Stimulated activated effector memory CD8-positive, alpha-beta T cell treated with anti-CD3 and anti-CD28 coated beads, Interleukin-12 subunit alpha, Interleukin-12 subunit beta, amount 100 ng/mL, for 72 hours (primary cell): ENCODE measurements at regions not wholly inside any gene's neighbourhood (a gene's known extent, or its start where the extent isn't known, plus 50 kb on each side); places are given as distances from the start of the nearest gene placed in this dataset.

Experiments
- ATAC-seq: fragments of 150-1000 bp; cut with Tn5 transposase; 2 replicates; pipeline ENCODE4 v1.10.0; 2021
- DNase-seq, 2 donors: peaks; one replicate each; pipeline ENCODE4 v3.0.0; 2021 to 2022; ENCODE audit warnings: low spot score in 2 of 2
- H3K27ac Mint-ChIP-seq: one replicate; pipeline ENCODE4 v1.8.0; 2022; ENCODE audit warnings: mild to moderate bottlenecking, mixed read lengths
- H3K36me3 Mint-ChIP-seq: one replicate; pipeline ENCODE4 v1.8.0; 2022; ENCODE audit warnings: mild to moderate bottlenecking, mixed read lengths
- H3K4me1 Mint-ChIP-seq: one replicate; pipeline ENCODE4 v1.8.0; 2022; ENCODE audit warnings: mixed read lengths
- H3K4me3 Mint-ChIP-seq: one replicate; pipeline ENCODE4 v1.8.0; 2022; ENCODE audit warnings: mild to moderate bottlenecking, mixed read lengths
- H3K9me3 Mint-ChIP-seq: one replicate; pipeline ENCODE4 v1.8.0; 2022; ENCODE audit warnings: mixed read lengths

DNA sequence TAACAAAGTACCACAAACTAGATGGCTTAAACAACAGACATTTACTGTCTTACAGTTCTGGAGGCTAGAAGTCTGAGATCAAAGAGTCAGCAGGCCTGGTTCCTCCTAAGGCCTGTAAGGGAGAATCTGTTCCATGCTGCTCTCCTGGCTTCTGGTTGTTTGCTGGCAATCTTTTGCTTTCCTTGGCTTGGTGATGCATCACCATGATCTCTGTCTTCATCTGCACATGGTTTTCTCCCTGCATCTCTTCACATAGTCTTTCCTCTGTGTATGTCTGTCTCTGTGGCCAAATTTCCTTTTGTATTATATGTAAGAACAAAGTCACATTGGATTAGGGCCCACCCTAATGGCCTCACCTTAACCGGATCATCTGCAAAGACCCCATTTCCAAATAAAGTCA, 168.5 kb downstream of the CAPZA3 start:
- no peaks in the 10 kb centered on the region for H3K4me1 Mint-ChIP-seq
- ATAC-seq (peak; percentile 9), DNase-seq (no peak)
- H3K36me3 Mint-ChIP-seq: no peaks in the 10 kb centered on the region
- peaks cover 3% of the 10 kb centered on the region for H3K9me3 Mint-ChIP-seq
- H3K4me3 Mint-ChIP-seq: no peak overlapping the region
- no peak overlapping the region for H3K27ac Mint-ChIP-seq

DNA sequence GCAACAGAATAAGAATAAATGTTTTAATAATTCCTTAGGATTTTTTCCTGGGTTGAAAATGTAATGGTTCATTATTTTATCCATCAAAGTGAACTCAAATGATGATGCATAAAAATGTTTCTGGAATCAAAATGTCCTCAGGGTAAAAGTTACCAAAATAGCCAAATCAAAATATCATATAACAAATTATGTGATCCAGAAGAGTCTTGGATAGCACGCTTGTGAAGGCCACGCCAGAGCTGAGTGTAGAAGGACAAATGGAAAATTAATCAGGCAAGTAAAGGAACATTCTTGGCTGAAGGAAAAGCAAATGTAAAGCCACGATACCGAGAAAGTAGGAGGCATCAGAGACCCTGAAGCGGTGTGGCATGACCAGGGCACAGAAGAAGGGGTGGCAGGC, 169.2 kb downstream of the CAPZA3 start:
- H3K9me3 Mint-ChIP-seq: peaks cover 3% of the 10 kb centered on the region
- no peaks in the 10 kb centered on the region for H3K36me3 Mint-ChIP-seq
- no peaks in the 10 kb centered on the region for H3K4me1 Mint-ChIP-seq
- no peak overlapping the region for H3K27ac Mint-ChIP-seq
- DNase-seq: no peak
- no peak for ATAC-seq
- H3K4me3 Mint-ChIP-seq: no peak overlapping the region

DNA sequence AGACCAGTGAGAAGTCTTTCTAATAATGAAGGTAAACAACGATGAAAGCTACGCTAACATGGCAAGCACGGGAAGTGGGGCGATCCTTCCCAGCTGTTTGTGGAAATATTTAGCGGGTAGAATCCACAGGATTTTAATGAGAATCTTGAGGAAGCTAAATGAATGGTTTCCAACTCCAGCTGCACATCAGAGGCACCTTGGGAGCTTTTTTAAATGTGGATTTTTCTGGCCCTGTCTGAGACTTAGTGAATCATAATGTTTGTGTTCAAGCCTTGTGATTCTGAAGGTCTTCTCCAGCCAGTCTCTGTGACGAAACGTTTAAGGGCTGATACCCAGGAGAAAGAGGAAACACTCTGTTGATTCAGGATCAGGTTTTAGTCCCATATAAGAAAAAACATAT, 169.8 kb downstream of the CAPZA3 start:
- no peaks in the 10 kb centered on the region for H3K9me3 Mint-ChIP-seq
- no peaks in the 10 kb centered on the region for H3K36me3 Mint-ChIP-seq
- no peak for ATAC-seq
- H3K4me3 Mint-ChIP-seq: no peak overlapping the region
- no peak overlapping the region for H3K27ac Mint-ChIP-seq
- no peak for DNase-seq
- no peaks in the 10 kb centered on the region for H3K4me1 Mint-ChIP-seq

DNA sequence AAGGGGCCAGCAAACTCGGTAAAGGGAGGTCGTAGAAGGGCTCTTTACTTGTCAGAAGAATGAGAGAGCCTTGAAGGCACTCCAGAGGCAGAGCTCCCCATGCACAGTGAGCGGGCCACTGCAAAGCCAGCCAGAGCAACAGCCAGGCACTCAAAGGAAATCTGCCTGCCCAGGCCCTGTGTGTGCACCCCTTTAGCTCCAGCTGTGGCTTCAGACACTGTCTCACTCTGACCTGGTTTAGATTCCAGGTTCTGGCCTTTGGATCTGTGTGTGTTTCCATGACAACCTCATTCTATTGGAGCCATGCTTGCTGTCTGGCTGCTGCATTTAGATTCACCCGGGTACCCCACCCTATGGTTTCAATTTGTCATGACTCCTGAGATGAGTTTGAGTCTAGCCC, 170.3 kb downstream of the CAPZA3 start:
- DNase-seq: no peak
- Mint-ChIP-seq H3K36me3 (no peaks in the 10 kb centered on the region), H3K4me3 (no peak overlapping the region), H3K4me1 (no peaks in the 10 kb centered on the region), H3K27ac (no peak overlapping the region), H3K9me3 (no peaks in the 10 kb centered on the region)
- no peak for ATAC-seq

DNA sequence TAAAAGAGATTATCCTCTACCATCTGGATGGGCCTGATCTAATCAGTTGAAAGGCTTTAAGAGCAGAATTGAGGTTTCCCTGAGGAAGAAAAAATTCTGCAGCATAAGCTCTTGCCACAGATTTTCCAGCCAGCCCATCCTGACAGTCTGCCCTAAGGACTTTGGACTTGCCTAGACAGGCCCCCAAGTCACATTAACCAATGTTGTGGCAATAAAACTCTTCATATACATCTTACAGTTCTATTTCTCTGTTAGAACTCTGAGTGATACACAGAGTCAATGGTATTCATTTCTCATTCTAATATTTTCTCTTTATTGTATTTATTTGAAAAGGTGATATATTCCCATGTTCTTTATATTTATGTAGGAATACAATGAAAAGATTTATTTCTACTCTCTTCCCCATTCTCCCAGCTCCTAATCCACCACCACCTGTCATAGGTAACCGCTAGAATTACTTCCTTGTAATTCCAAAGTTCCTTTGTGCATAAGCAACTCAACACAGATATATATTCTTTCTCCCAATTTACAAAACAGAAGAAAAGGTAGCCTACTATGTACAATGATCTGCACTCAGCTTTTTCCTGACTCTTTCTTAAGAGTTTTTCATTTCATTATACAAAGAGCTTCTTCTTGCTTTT, 182.1 kb downstream of the CAPZA3 start:
- H3K27ac Mint-ChIP-seq: no peak overlapping the region
- no peak overlapping the region for H3K4me3 Mint-ChIP-seq
- ATAC-seq (no peak), DNase-seq (no peak)
- H3K4me1 Mint-ChIP-seq: no peaks in the 10 kb centered on the region
- no peaks in the 10 kb centered on the region for H3K9me3 Mint-ChIP-seq
- H3K36me3 Mint-ChIP-seq: no peaks in the 10 kb centered on the region

DNA sequence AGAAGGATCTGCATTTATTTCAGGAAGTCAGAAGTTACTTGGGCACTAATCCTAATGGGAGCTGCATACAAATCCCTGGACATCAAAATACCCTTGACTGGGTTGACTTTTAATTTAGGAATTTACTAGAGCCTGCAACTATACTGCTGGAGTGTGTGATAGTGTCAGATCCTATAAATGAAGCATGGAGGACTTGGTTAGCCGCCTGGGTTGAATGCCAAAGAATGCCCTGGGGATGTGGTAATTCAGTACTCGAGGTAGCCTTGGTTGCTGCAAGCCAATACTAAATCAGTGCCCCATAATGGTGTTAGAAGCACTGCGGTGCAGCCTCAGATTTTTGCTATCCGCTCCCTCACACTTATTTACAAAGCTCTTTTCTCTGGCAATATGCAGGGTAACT, 184.9 kb downstream of the CAPZA3 start:
- DNase-seq: no peak
- Mint-ChIP-seq H3K9me3 (no peaks in the 10 kb centered on the region), H3K4me1 (no peaks in the 10 kb centered on the region), H3K27ac (no peak overlapping the region), H3K36me3 (no peaks in the 10 kb centered on the region), H3K4me3 (no peak overlapping the region)
- ATAC-seq: no peak

DNA sequence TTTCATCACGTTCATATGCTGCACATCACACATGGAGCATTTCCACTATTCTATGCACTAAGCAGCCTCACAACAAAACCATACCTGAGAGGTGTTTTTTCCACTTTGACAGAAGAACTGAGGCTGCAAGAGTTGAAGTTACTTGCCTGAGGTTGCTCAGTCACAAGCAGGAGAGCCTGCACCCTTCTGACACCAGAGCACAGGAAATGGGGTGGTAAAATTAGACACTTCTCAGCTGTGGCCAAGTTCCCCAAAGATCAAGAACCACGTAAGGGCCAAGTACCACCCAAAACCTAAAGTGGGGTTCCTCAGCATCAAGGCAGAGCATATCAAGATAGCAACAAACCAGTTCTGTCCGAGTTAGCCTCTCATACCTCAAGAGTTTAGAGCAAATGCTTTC, 185.8 kb downstream of the CAPZA3 start:
- ATAC-seq: no peak

DNA sequence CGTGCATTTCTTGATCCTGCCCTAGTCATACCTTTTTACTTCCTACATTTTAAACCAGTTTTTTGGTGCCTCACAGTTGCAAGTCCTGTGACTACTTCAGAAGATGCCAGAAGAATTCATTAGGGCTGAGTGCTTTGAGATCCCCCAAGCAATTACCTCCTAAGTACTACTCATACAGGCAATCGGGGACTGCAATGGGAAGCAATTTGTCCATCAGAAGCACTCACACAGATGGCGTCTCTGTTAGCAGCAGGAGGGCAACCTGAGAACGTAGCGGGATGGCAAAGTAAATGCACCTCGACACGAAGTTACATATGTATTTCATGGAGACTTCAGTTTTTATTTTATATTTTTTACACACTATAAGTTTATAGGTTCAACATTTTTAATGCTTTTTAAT, 188.3 kb downstream of the CAPZA3 start:
- H3K36me3 Mint-ChIP-seq: no peaks in the 10 kb centered on the region
- H3K27ac Mint-ChIP-seq: no peak overlapping the region
- DNase-seq (no peak), ATAC-seq (no peak)
- no peak overlapping the region for H3K4me3 Mint-ChIP-seq
- no peaks in the 10 kb centered on the region for H3K4me1 Mint-ChIP-seq
- H3K9me3 Mint-ChIP-seq: peaks cover 5% of the 10 kb centered on the region

More for the DNA sequence above, 185.8 kb downstream of the CAPZA3 start:
- DNase-seq: no peak
- Mint-ChIP-seq H3K4me1 (no peaks in the 10 kb centered on the region), H3K27ac (no peak overlapping the region), H3K4me3 (no peak overlapping the region), H3K9me3 (no peaks in the 10 kb centered on the region), H3K36me3 (no peaks in the 10 kb centered on the region)

DNA sequence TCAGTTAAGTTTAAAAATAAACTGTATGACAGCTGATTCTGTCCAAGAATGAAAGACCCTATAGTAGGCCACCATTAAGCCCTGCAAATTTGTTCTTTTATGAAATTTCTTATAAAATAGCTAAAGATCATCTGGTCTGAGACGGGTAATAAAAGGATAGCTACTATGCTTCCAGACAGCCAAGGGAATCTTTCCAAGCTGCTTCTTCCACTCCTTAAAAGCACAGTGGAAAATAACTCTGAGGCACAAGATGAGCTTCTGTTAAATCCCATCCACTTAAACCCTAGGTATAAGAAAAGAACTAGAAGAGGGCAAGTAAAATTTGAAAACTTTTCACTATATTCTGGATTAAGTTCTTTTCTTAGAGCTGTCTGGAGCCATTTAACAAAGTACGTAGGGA, 194.3 kb downstream of the CAPZA3 start:
- no peaks in the 10 kb centered on the region for H3K4me1 Mint-ChIP-seq
- no peak overlapping the region for H3K27ac Mint-ChIP-seq
- ATAC-seq (no peak), DNase-seq (no peak)
- no peaks in the 10 kb centered on the region for H3K36me3 Mint-ChIP-seq
- H3K4me3 Mint-ChIP-seq: no peak overlapping the region
- peaks cover 5% of the 10 kb centered on the region for H3K9me3 Mint-ChIP-seq

DNA sequence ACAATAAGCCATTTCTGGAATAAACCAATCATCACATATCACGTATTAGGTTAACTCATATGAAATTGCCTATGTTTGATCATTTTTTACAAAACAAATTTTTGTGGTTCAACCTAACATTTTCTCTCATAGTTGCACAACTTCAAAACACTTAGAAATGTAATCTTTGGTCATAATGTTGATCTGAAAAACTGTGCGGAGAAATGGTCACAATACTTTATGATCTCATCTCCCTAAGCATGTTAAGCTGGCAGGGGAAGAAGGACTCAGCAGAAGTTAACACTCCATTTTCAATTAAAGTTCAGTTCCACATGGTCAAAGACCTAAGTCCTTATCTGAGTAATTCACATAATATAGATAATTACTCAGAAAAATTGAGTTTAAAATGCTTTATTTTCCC, 194.8 kb downstream of the CAPZA3 start:
- Mint-ChIP-seq H3K4me1 (no peaks in the 10 kb centered on the region), H3K9me3 (peaks cover 5% of the 10 kb centered on the region), H3K4me3 (no peak overlapping the region), H3K36me3 (no peaks in the 10 kb centered on the region), H3K27ac (no peak overlapping the region)
- DNase-seq (no peak), ATAC-seq (no peak)

DNA sequence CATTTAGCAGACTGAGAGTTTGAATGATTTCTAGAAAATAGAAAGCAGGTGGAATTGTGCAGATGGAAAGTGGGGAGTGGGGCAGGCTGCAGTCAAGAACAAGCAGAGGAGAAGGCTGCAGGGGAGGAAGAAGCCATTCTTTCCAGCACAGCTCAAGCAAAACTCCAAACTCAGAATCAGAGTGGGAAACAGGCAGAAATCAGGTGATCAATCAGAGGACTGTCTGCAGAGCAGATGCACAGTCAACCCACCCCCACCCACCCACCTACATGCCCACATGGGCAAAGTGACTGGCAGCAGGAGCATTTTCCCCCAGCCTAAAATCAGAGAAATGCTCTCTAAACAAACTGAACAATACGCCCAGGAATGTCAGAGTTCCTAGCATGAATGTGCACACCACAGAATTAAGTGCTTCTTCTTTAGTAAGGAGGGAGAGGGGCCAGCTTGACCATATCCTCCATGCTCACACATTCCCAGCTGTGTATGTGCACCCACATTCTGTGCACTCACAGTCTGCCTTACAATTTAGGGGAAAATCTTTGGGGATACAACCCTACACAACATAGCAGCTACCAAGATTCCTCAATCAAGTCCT, 194.1 kb upstream of the PLEKHA5 start:
- DNase-seq (no peak), ATAC-seq (peak; percentile 21)
- Mint-ChIP-seq H3K4me3 (no peak overlapping the region), H3K9me3 (no peaks in the 10 kb centered on the region), H3K27ac (no peak overlapping the region), H3K4me1 (no peaks in the 10 kb centered on the region), H3K36me3 (no peaks in the 10 kb centered on the region)

DNA sequence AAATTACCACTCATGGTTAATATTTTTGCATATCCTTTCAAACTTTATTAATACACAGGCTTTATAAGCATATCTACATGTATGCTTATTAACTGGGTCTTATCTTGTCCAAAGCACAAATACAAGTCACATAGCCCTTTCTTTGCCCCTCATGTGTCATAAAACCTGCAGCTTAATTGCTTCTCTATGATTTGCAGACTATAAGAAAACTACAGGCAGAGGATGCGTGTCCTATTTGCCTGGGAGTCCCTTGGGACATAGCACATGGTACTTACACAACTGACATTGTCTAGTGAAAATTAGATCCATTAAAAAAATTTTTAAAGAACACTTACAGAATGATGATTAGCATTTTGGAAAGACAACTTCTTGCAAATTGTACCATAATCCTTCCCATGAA, 190.5 kb upstream of the PLEKHA5 start:
- Mint-ChIP-seq H3K27ac (no peak overlapping the region), H3K4me3 (no peak overlapping the region), H3K4me1 (no peaks in the 10 kb centered on the region), H3K9me3 (no peaks in the 10 kb centered on the region), H3K36me3 (no peaks in the 10 kb centered on the region)
- ATAC-seq (no peak), DNase-seq (no peak)

DNA sequence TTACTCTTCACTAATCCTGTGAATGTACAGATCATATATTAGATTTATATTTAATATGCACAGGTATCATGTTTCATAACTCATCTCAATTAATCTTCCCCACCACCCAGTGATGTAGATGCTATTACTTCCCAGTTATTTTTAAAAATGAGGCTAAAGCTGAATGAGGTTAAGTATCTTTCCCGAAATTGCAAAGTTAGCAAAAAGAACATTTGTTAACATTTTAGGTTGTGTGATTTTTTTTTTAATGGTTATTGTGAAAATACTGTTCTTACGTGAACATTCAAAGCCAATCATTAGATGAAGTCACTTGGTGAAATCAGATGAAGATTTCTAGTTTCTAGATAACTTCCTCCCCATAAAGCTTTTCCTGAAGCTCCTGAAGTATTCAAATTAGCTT, 186.9 kb upstream of the PLEKHA5 start:
- no peaks in the 10 kb centered on the region for H3K36me3 Mint-ChIP-seq
- DNase-seq (no peak), ATAC-seq (no peak)
- no peak overlapping the region for H3K4me3 Mint-ChIP-seq
- no peaks in the 10 kb centered on the region for H3K4me1 Mint-ChIP-seq
- H3K9me3 Mint-ChIP-seq: no peaks in the 10 kb centered on the region
- no peak overlapping the region for H3K27ac Mint-ChIP-seq

DNA sequence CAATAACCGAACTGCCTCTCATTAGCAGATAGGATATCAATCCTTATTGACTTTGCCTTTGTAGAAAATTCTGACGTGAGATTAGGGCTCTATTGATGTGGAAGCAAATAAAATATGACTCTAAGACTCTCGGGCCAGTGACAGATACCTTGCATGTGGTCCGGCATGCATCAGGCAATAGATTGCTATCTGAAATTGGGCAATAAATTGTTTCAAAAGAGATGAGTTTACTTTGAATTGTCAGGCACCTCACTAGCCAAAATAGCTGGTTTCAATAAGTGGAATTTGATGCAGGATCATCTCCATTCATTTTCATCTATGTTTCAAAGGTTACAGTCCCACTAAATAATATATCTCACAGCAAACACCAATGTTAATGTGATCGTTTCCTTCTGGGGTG, 186.3 kb upstream of the PLEKHA5 start:
- no peak for ATAC-seq
- no peaks in the 10 kb centered on the region for H3K4me1 Mint-ChIP-seq

DNA sequence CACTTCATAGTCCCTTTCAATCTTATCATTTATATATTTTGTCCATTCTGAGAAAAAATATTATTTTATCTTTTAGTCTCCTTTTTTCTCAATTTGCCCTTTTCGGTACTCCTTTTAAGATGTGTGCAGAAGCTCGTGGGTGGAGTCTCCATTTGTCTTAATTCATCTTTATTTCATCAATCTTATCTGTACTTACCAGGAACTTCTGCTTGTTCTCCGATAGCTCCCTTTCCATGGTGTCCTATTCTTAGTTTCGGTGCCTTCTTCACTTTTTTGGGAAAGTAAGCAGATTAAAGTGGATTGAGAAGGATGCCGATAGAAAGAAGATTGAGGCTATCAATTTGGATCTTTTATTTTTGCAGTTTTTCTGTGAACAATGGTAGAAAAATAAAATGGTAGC, 183.4 kb upstream of the PLEKHA5 start:
- Mint-ChIP-seq H3K4me1 (no peaks in the 10 kb centered on the region), H3K36me3 (no peaks in the 10 kb centered on the region), H3K9me3 (no peaks in the 10 kb centered on the region), H3K4me3 (no peak overlapping the region), H3K27ac (no peak overlapping the region)
- DNase-seq (no peak), ATAC-seq (no peak)

More for the DNA sequence above, 186.3 kb upstream of the PLEKHA5 start:
- Mint-ChIP-seq H3K9me3 (no peaks in the 10 kb centered on the region), H3K36me3 (no peaks in the 10 kb centered on the region), H3K4me3 (no peak overlapping the region), H3K27ac (no peak overlapping the region)
- DNase-seq: no peak

DNA sequence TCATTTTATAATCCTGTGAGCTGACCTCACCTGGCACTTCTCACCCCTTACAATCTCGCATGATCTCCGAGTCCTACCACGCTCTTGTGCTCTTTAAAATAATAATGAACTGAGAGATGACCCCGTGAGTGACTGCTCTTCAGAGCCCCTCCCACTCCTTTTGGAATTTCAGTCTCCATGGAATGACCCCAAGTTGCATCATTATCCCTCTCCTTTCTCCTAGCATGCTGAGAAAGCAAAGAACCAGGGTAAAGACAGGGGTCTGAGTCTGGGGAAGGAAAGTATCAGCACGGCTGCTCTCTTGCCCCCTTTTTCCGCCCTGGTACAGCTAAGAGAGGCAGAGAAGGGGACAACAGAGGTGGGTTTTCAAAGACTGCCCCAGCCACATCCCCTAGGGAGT, 178.3 kb upstream of the PLEKHA5 start:
- DNase-seq: no peak
- no peak for ATAC-seq
- Mint-ChIP-seq H3K36me3 (no peaks in the 10 kb centered on the region), H3K4me3 (no peak overlapping the region), H3K9me3 (no peaks in the 10 kb centered on the region), H3K27ac (no peak overlapping the region), H3K4me1 (no peaks in the 10 kb centered on the region)

DNA sequence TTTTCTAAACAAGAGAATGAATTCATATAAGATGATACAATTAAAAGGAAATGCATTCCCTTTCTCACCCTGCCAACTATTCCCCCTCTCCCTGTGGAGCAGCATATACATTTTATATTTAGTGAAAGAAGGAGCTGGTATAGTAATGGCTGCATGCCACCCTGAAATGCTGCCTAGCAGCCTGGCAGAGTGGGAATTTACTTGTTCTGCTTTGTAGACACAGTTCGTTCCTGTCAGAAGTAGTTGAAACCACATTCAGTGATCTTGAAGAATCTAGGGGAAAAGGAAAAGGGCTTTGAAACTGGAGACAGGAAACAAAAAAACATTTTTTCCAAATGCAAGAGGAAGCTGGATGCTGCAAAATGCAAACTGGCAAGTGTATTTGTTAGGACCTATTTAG, 176.0 kb upstream of the PLEKHA5 start:
- Mint-ChIP-seq H3K9me3 (no peaks in the 10 kb centered on the region), H3K4me3 (no peak overlapping the region), H3K4me1 (no peaks in the 10 kb centered on the region), H3K27ac (no peak overlapping the region), H3K36me3 (no peaks in the 10 kb centered on the region)
- no peak for DNase-seq
- no peak for ATAC-seq
